Stimulated activated CD8-positive, alpha-beta memory T cell treated with anti-CD3 and anti-CD28 coated beads, Interleukin-15, amount 100 ng/mL, for 48 hours (primary cell): ENCODE measurements at regions not wholly inside any gene's neighbourhood (a gene's known extent, or its start where the extent isn't known, plus 50 kb on each side); places are given as distances from the start of the nearest gene placed in this dataset.

Experiments used
- DNase-seq, 2 donors: peaks; one replicate each; pipeline ENCODE4 v3.0.0-alpha.2; 2020; ENCODE audit warnings: low read depth in 2 of 2

DNA sequence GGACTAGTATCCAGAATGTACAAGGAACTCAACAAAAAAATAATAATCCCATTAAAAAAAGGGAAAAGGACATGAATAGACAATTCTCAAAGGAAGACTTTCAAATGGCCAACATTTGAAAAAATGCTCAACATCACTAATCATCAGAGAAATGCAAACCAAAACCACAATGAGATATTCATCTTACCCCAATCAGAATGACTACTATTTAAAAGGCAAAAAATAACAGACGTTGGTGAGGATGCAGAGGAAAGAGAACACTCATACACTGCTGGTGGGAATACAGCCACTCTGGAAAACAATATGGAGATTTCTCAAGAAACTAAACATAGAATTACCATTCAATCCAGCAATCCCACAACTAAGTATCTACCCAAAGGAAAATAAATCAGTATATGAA is 133.1 kb downstream of the KDR start:
- no peak for DNase-seq

- DNase-seq, result no peak
Observed at GRCh38 chr4:54988655-54989054, 136.7 kb downstream of the KDR start.

GRCh38 chr4:54986095-54986846 is 139.1 kb downstream of the KDR start:
- DNase-seq, result no peak

DNA sequence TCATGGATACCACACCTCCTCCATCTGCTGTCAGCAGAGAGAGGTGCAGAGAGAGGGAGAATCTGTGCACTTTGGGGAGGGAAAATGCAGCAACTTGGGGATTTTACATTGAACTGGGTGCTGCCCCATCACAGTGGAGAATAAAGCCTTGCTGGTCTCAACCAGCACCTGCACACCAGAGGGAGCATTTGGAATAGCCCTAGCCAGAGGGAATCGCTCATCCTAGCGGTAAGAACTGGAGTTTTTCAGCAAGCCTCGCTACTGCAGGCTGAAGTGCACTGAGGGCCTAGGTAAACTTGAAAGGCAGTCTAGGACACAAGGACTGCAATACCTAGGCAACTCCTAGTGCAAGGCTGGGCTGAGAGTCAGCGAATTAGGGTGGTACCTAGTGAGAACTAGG is 148.7 kb downstream of the KDR start:
- no peak for DNase-seq

DNA sequence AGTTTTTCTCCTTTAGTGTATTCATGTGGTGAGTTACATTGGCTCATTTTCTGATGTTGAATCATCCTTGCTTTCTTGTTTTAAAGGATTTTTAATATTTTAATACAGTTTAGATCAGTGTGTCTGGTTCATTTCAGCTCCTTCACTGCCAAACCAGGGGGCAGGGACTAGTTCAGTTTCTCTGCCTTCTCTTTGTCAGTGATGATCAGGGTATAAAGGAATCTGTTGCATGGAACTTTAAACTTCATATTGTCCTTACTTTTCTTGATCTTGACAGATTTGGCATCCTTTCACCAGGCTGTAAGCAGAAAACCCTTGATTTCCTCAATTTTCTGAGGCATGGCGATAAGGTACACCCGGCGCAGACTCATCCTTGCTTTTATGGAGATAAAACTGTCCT is 149.4 kb downstream of the KDR start:
- no peak for DNase-seq

- no peak for DNase-seq
Observed at GRCh38 chr4:54973784-54974183, 151.6 kb downstream of the KDR start.

DNA sequence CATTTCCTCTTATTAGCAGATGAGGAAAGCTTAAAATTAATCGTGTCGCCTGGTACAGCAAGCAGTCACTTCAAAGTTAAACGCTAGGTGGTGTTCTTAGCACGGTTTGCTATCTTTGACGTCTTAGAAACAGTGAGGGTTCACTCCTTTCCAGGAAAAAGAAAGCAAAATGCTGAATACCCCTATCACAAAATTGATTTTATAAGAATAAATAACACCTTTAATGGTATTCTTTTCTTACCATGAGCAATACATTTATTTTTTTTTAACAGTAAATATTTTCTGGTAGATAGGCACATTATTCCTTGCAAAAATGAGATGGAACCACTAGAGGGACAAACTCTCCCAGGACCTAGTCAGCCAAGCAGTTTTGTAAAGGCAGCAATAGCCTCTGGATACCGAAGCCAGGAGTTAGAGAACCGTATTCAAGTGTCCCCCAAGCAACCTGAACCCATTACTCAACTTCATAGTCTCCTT is 153.9 kb downstream of the KDR start:
- no peak for DNase-seq

DNA sequence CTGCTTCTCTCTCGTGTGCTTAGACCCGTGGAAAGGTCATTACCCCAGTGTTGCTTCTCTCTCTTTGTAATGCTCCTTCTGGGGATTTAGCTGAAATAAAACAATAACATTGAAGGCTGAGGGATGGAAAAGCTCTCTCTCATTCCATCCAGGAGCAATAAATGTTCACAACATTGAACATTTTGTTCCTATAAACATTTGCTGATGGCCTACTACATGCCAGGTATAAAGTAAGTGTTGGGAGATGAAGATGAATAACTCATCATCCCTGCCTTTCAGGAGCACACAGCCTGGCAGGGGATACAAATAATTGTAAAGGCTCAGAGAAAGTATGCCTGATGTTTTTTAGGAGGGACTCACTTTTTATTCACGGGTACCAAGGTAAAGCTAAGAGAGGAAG is 158.1 kb downstream of the KDR start:
- DNase-seq, result no peak

- DNase-seq, result no peak
Observed at GRCh38 chr4:54961357-54961975, 163.9 kb downstream of the KDR start.

DNA sequence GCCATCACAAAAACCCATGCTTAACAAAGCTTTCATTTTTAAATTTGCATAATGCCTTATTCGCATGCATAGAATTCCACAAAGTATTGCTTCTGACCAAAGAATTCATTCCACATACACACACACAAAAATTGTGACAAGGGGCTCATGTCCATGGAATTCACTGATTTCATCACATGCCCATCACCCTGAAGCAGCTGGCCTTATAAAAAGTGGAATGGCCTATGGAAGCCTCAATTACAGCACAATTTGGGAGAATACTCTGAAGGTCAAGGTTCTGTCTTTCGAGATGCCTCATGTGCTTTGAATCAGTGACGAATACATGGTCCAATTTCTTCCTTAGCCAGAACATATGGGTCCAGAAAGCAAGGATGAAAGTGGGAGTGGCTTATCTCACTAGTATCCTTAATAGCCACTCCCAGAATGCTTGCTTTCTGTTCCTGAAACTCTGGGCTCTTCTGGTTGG is 165.7 kb downstream of the KDR start:
- no peak for DNase-seq

- DNase-seq, result no peak
Observed at GRCh38 chr4:54959131-54959530, 166.3 kb downstream of the KDR start.

DNA sequence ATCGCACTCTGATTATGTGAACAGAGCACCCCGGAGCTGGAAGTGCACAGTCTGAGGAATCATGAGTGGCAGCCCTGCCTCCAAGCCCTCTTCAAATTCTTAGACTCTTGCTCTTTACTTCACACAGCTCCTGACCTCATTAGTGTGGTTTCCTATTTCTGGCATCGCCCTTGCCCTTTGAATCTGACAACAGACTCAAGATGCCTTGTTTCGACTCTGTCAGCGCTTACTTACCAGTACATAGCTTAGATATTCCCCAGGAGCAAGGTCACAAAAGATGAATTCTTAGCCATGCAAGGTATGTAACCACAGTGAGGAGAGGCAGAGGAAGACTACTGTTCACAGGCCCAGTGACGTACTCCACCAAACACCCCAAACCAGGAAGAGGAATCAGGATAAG is 167.2 kb downstream of the KDR start:
- no peak for DNase-seq

GRCh38 chr4:54954656-54955388 is 170.6 kb downstream of the KDR start:
- no peak for DNase-seq

DNA sequence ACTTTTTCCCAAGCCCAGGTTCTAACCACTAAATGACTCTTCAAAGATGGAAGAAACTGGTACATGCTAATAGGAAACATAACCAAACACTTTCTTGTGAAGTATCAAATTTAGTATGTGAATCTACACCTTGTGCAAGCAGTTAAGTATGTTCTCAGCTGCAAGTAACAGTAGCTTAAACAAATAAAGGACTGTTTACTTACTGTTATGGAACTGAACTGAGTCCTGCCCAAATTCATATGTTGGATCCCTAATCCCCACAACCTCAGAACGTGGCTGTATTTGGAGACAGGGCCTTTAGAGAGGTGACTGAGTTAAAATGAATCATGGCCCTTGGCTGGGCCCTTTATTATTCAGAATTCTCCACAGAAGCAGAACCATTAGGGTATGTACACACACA is 178.7 kb downstream of the KDR start:
- no peak for DNase-seq

GRCh38 chr4:54945838-54946237 is 179.6 kb downstream of the KDR start:
- DNase-seq, result no peak

DNA sequence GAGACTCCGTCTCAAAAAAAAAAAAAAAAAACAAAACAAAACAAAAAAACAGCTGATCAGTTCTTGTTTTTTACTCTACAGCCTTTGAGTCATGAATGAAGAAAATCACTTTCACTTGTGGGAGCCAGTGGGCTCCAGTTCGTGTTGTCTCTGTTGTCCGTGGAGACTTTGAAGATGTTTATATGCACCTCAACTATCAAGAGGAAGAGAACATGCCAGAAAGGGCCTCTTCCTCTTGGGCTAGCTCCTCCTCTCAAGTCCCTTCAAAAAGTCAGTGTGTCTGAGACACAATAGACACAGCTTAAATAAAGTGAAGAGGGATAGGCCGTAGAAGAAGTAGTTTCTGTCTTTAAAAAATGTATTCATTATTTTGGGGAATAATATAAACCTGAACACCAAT is 182.7 kb downstream of the KDR start:
- no peak for DNase-seq

DNA sequence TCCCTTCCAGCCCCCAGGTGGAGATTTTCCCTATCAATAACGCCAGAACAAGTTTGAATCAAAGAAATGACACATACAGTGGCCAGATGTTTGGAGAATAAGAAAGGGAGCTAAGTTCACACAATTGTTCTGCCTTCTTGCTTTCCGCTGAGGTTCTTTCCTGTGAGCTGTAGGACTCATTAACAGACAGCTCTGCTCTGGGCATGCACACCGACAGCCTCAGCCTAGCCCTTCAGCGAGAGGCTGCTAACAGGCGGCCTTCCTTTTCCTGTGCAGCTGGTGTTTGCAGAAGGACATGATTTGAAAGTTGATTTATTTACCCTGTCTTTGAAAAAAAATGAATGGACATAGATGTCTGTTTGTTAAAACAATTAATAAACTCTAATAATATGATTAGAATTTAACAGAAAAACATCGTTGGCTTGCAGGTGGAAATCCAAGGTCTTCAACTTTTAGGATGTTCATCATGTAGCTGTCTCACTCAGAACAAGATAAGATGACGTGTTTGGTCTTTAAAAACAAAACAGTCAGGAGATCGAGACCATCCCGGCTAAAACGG is 183.3 kb downstream of the KDR start:
- DNase-seq, result no peak

DNA sequence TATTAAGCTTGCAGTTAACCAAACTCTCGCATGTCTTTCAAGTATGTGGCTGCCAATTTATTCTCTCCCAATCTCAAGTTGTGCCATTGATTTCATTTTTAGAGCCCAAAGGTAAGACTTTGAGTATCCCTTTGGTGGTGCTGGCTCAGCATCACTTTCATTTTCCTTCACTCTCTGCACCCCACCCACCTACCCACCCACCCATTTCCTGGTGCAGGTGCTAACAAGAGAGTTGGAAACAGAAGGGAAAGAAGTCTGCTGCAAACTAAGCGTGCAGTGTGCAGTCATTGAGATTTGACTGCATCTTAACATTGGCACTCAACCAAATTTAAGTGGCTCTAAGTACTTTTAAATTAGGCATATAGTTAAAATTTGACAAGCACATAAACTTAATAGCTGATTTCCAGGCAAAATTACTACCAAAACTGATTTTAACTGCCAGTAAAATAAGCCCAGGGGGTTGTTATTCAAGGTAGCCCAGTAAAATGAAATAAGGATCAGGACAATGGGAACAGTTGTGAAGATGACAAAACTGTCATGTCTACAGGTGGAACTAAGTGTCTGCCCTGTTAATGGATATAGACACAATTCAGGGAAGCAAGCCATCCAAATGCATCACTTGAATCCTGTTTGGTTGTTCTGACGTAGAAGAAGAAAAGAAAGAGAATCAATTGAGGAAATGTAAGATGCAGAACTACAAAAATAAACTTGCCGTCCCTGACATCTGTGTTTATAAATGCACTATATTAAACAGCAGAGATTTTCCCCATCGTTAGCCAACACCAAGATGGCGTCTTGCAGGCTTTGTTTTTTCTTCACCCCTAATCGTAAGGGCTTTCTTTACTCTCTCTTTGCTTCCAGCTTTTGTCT is 184.2 kb downstream of the KDR start:
- peak; percentile 4 to 10 for DNase-seq

DNA sequence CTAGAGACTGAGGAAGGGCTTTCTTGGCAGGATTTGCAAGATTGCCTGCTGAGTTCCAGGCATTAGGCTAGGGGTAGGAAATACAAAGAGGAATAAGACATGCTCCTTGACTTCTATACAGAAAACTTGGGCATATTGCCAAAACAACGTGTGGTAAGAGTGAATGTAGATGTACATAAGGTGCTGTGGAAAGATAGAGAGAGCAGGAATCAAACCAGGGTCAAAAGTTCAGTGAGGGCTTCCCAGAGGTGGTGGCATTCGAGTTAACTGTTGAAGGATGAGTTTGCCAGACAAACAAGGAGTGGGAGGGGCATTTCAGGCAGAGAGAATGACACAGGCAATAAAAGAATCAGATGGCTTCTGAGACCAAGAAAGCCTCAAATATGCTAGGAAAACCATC is 187.9 kb downstream of the KDR start:
- no peak for DNase-seq

DNA sequence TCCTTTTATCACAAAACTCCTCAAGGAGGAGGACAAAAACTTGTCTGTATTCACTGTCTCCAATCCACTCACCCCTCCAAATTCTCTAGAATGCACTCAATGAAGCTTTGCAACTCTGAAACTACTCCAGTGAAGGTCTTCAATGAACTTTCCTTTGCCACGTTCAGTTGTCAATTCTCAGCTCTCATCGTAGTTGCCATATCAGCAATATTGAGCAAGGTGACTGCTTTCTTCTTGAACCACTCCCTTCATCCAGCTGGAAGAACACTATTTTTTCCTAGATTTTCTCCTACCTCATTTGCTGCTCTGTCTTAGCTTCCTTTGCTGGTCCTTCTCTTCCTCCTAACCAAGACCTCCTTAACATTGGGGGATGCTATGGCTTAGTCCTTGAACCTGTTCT is 191.8 kb downstream of the KDR start:
- no peak for DNase-seq

- DNase-seq, result no peak
Observed at GRCh38 chr4:54930226-54930625, 195.2 kb downstream of the KDR start.

- no peak for DNase-seq
Observed at GRCh38 chr4:54929459-54929858, 195.9 kb downstream of the KDR start.
